Liver (tissue), 8 donors: ENCODE measurements at regions not wholly inside any gene's neighbourhood (a gene's known extent, or its start where the extent isn't known, plus 50 kb on each side); places are given as distances from the start of the nearest gene placed in this dataset.
"Not testable (repeated sequence)": the region's sequence is repeated elsewhere in the genome, so short reads cannot be mapped to it uniquely, and the experiment has no call there.

Experiments used
- DNase-seq: peaks from one replicate; pipeline ENCODE4 v3.0.0-alpha.2; 2017; ENCODE audit warnings: low spot score
- H3K27ac ChIP-seq, 2 donors: one replicate each; pipeline ENCODE4 v1.7.0; 2013; ENCODE audit warnings: inconsistent platforms in 2 of 2, low read length in 2 of 2, control low read depth in 1 of 2, low read depth in 1 of 2, mild to moderate bottlenecking in 1 of 2
- H3K27me3 ChIP-seq, 4 donors: one replicate each; pipeline versions ENCODE4 v1.6.1 to v1.7.0; 2013; ENCODE audit warnings: low read length in 3 of 4, inconsistent platforms in 1 of 4, mild to moderate bottlenecking in 1 of 4, moderate library complexity in 1 of 4; ENCODE audit not compliant: control insufficient read depth in 4 of 4, insufficient read depth in 4 of 4
- H3K36me3 ChIP-seq, 4 donors: one replicate each; pipeline versions ENCODE4 v1.6.1 to v1.7.0; 2013; ENCODE audit warnings: low read length in 3 of 4, mild to moderate bottlenecking in 3 of 4, low read depth in 1 of 4, moderate library complexity in 1 of 4; ENCODE audit not compliant: control insufficient read depth in 4 of 4, insufficient read depth in 3 of 4
- H3K4me1 ChIP-seq, 4 donors: one replicate each; pipeline versions ENCODE4 v1.6.1 to v1.7.0; 2013; ENCODE audit warnings: low read length in 3 of 4, mild to moderate bottlenecking in 3 of 4, moderate library complexity in 1 of 4; ENCODE audit not compliant: control insufficient read depth in 4 of 4, insufficient read depth in 4 of 4
- H3K4me3 ChIP-seq, 3 donors: one replicate each; pipeline versions ENCODE4 v1.6.1 to v1.7.0; 2013; ENCODE audit warnings: low read length in 3 of 3, control low read depth in 1 of 3, low read depth in 1 of 3, mild to moderate bottlenecking in 1 of 3
- H3K9ac ChIP-seq, 2 donors: one replicate each; pipeline ENCODE4 v1.7.0; 2013; ENCODE audit warnings: low read length in 2 of 2, mild to moderate bottlenecking in 2 of 2, moderate library complexity in 2 of 2, control low read depth in 1 of 2, low read depth in 1 of 2
- H3K9me3 ChIP-seq, 4 donors: one replicate each; pipeline versions ENCODE4 v1.6.1 to v1.7.0; 2013; ENCODE audit warnings: low read length in 3 of 4; ENCODE audit not compliant: control insufficient read depth in 4 of 4
- ATF3 ChIP-seq: IDR thresholded peaks from 2 replicates; pipeline ENCODE4 v1.6.1; 2016; ENCODE audit warnings: antibody characterized with exemption
- EGR1 ChIP-seq, 2 donors: IDR thresholded peaks; 2 replicates each; pipeline ENCODE4 v1.6.1; 2016 to 2018; ENCODE audit warnings: antibody characterized with exemption in 2 of 2, low read depth in 2 of 2
- FOXA1 ChIP-seq: IDR thresholded peaks from 2 replicates; pipeline ENCODE4 v1.6.1; 2016; ENCODE audit warnings: antibody characterized with exemption
- FOXA2 ChIP-seq: IDR thresholded peaks from 2 replicates; pipeline ENCODE4 v1.6.1; 2016; ENCODE audit warnings: antibody characterized with exemption
- GABPA ChIP-seq, 2 donors: IDR thresholded peaks in 1 of 2; conservative IDR thresholded peaks in 1 of 2; 2 replicates each; pipeline ENCODE4 v1.6.1; 2016; ENCODE audit warnings: antibody characterized with exemption in 2 of 2, mild to moderate bottlenecking in 1 of 2, moderate library complexity in 1 of 2
- HNF4A ChIP-seq, 2 donors: conservative IDR thresholded peaks; 2 replicates each; pipeline ENCODE4 v1.6.1; 2016; ENCODE audit warnings: antibody characterized with exemption in 2 of 2, mild to moderate bottlenecking in 2 of 2
- HNF4G ChIP-seq: IDR thresholded peaks from 2 replicates; pipeline ENCODE4 v1.6.1; 2016; ENCODE audit warnings: antibody characterized with exemption
- JUND ChIP-seq, 2 donors: IDR thresholded peaks; 2 replicates each; pipeline ENCODE4 v1.6.1; 2016; ENCODE audit warnings: antibody characterized with exemption in 2 of 2
- MAX ChIP-seq: IDR thresholded peaks from 2 replicates; pipeline ENCODE4 v1.6.1; 2016; ENCODE audit warnings: antibody characterized with exemption
- NR2F2 ChIP-seq: IDR thresholded peaks from 2 replicates; pipeline ENCODE4 v1.6.1; 2016; ENCODE audit warnings: antibody characterized with exemption
- RAD21 ChIP-seq, 2 donors: IDR thresholded peaks; 2 replicates each; pipeline ENCODE4 v1.6.1; 2016; ENCODE audit warnings: antibody characterized with exemption in 2 of 2, mild to moderate bottlenecking in 2 of 2
- RXRA ChIP-seq, 2 donors: IDR thresholded peaks; 2 replicates each; pipeline ENCODE4 v1.6.1; 2017 to 2018; ENCODE audit warnings: antibody characterized with exemption in 2 of 2, mild to moderate bottlenecking in 1 of 2
- SP1 ChIP-seq: IDR thresholded peaks from 2 replicates; pipeline ENCODE4 v1.6.1; 2018; ENCODE audit warnings: antibody characterized with exemption, mild to moderate bottlenecking
- TAF1 ChIP-seq: conservative IDR thresholded peaks from 2 replicates; pipeline ENCODE4 v1.6.1; 2016; ENCODE audit warnings: antibody characterized with exemption, mild to moderate bottlenecking
- YY1 ChIP-seq: IDR thresholded peaks from 2 replicates; pipeline ENCODE4 v1.6.1; 2016; ENCODE audit warnings: antibody characterized with exemption, mild to moderate bottlenecking
- WGBS: extraction: QIAGEN DNeasy Blood & Tissue Kit; methylation state at CpG from one replicate; pipeline ENCODE4 v1.1.7; 2013; 5-methylcytosine and 5-hydroxymethylcytosine counted together
- TF ChIP-seq, protein P1 (sequence below): IDR thresholded peaks from 2 replicates; pipeline ENCODE4 v1.6.1; 2016; ENCODE audit warnings: antibody characterized with exemption
- TF ChIP-seq, protein P2 (sequence below): IDR thresholded peaks from 2 replicates; pipeline ENCODE4 v1.6.1; 2016; ENCODE audit warnings: antibody characterized with exemption, mild to moderate bottlenecking
- TF ChIP-seq, protein P3 (sequence below): fragments of 150-350 bp; IDR thresholded peaks from 2 replicates; pipeline ENCODE4 v1.5.1; 2017; ENCODE audit warnings: improper control_type of control experiment, low read depth, low read length; ENCODE audit not compliant: missing input control
- donor health status: healthy.
- donor health status: healthy.
- donor health status: healthy.
- donor health status: healthy.
- donor health status: healthy.

DNA sequence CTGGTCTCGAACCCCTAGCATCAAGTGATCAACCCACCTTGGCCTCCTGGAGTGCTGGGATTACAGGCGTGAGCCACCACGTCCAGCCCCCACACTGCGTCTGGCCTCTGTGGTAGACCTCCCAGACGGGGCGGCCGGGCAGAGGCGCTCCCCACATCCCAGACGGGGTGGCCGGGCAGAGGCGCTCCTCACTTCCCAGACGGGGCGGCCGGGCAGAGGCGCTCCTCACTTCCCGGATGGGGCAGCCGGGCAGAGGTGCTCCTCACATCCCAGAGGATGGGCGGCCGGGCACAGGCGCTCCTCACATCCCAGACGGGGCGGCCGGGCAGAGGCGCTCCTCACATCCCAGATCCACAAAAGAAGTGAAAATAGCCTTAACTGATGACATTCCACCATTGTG lies 1891.0 kb upstream of the CDH9 start:
- 90% methylated on average over 24 of the region's 24 CpGs for WGBS
- not testable (repeated sequence) for H3K4me1 ChIP-seq, H3K27me3 ChIP-seq, H3K36me3 ChIP-seq, H3K9ac ChIP-seq, H3K9me3 ChIP-seq, H3K27ac ChIP-seq, DNase-seq, H3K4me3 ChIP-seq

GRCh38 chr5:28928327-28928790 lies 1890.0 kb upstream of the CDH9 start:
- not testable (repeated sequence) for H3K27me3 ChIP-seq, DNase-seq, H3K27ac ChIP-seq, H3K4me3 ChIP-seq, H3K4me1 ChIP-seq, H3K36me3 ChIP-seq, H3K9ac ChIP-seq, H3K9me3 ChIP-seq
- WGBS: 85% methylated on average over 23 of the region's 23 CpGs

DNA sequence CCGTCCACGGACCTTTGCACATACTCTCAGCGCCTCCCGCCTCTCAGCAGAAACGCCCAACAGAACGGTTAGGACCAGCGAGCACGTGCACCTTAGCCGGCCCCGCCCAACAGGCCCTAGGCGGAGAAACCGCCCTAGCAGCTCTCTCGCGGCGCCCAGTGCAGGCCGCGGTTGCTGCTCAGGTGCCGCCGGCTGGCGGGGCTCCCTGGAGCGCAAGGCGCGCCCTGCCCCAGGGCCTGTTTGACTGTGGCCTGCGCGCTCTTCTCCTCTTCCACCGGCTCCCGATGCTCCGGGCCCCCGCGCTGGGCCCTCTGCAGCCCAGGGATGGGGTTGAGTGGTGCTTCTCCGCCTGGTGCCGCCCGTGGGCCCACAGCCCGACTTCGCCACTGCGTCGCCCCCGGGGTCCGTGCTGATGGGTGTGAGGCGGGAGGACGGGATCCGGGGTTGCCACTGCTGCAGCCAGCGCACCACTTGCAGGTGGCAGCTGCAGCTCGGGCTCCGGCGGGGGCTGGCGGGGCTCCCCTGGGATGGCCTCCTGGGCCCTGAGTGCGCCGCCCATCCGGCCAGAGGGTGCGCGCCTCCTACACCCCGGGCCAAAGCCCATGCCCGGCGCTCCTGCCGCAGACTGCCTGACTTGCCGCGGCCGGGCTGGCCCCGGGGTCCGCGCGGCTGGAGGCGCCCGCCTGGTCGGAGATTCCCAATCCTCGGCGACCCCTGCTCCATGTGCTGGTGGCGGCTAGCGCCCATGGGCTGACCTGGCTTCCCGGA lies 1889.4 kb upstream of the CDH9 start:
- TF ChIP-seq YY1: no peak
- TF ChIP-seq HNF4A (conservative IDR thresholded peaks at IDR 0.05): no peak
- TF ChIP-seq, protein P1, sequence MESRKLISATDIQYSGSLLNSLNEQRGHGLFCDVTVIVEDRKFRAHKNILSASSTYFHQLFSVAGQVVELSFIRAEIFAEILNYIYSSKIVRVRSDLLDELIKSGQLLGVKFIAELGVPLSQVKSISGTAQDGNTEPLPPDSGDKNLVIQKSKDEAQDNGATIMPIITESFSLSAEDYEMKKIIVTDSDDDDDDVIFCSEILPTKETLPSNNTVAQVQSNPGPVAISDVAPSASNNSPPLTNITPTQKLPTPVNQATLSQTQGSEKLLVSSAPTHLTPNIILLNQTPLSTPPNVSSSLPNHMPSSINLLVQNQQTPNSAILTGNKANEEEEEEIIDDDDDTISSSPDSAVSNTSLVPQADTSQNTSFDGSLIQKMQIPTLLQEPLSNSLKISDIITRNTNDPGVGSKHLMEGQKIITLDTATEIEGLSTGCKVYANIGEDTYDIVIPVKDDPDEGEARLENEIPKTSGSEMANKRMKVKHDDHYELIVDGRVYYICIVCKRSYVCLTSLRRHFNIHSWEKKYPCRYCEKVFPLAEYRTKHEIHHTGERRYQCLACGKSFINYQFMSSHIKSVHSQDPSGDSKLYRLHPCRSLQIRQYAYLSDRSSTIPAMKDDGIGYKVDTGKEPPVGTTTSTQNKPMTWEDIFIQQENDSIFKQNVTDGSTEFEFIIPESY: no peak
- no peak for TF ChIP-seq HNF4G
- TF ChIP-seq SP1: no peak
- no peak for TF ChIP-seq ATF3
- TF ChIP-seq, protein P2, sequence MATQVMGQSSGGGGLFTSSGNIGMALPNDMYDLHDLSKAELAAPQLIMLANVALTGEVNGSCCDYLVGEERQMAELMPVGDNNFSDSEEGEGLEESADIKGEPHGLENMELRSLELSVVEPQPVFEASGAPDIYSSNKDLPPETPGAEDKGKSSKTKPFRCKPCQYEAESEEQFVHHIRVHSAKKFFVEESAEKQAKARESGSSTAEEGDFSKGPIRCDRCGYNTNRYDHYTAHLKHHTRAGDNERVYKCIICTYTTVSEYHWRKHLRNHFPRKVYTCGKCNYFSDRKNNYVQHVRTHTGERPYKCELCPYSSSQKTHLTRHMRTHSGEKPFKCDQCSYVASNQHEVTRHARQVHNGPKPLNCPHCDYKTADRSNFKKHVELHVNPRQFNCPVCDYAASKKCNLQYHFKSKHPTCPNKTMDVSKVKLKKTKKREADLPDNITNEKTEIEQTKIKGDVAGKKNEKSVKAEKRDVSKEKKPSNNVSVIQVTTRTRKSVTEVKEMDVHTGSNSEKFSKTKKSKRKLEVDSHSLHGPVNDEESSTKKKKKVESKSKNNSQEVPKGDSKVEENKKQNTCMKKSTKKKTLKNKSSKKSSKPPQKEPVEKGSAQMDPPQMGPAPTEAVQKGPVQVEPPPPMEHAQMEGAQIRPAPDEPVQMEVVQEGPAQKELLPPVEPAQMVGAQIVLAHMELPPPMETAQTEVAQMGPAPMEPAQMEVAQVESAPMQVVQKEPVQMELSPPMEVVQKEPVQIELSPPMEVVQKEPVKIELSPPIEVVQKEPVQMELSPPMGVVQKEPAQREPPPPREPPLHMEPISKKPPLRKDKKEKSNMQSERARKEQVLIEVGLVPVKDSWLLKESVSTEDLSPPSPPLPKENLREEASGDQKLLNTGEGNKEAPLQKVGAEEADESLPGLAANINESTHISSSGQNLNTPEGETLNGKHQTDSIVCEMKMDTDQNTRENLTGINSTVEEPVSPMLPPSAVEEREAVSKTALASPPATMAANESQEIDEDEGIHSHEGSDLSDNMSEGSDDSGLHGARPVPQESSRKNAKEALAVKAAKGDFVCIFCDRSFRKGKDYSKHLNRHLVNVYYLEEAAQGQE: no peak
- TF ChIP-seq MAX: no peak
- no peak for TF ChIP-seq EGR1 (IDR thresholded peaks at IDR 0.05; ENCODE audit: low read depth in 2 of 2)
- no peak for TF ChIP-seq RXRA (IDR thresholded peaks at IDR 0.05)
- TF ChIP-seq NR2F2: no peak
- TF ChIP-seq, protein P3, sequence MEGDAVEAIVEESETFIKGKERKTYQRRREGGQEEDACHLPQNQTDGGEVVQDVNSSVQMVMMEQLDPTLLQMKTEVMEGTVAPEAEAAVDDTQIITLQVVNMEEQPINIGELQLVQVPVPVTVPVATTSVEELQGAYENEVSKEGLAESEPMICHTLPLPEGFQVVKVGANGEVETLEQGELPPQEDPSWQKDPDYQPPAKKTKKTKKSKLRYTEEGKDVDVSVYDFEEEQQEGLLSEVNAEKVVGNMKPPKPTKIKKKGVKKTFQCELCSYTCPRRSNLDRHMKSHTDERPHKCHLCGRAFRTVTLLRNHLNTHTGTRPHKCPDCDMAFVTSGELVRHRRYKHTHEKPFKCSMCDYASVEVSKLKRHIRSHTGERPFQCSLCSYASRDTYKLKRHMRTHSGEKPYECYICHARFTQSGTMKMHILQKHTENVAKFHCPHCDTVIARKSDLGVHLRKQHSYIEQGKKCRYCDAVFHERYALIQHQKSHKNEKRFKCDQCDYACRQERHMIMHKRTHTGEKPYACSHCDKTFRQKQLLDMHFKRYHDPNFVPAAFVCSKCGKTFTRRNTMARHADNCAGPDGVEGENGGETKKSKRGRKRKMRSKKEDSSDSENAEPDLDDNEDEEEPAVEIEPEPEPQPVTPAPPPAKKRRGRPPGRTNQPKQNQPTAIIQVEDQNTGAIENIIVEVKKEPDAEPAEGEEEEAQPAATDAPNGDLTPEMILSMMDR: no peak
- TF ChIP-seq FOXA2: no peak
- TF ChIP-seq FOXA1: no peak
- TF ChIP-seq GABPA (IDR thresholded peaks at IDR 0.05 in 1 of 2, conservative IDR thresholded peaks at IDR 0.05 in 1 of 2): no peak
- no peak for TF ChIP-seq RAD21 (IDR thresholded peaks at IDR 0.05)
- no peak for TF ChIP-seq JUND (IDR thresholded peaks at IDR 0.05)
- TF ChIP-seq TAF1: no peak
- 56% methylated on average over 71 of the region's 71 CpGs for WGBS
- DNase-seq: no peak

More for the DNA sequence above, 1889.4 kb upstream of the CDH9 start:
- Histone ChIP-seq H3K36me3 (no peaks in the 10 kb centered on the region), H3K27me3 (no peaks in the 10 kb centered on the region), H3K9me3 (no peaks in the 10 kb centered on the region), H3K4me1 (no peaks in the 10 kb centered on the region), H3K27ac (no peak overlapping the region), H3K9ac (no peak overlapping the region), H3K4me3 (no peak overlapping the region)
